HEK293 (cell line): ENCODE measurements at regions not wholly inside any gene's neighbourhood (a gene's known extent, or its start where the extent isn't known, plus 50 kb on each side); places are given as distances from the start of the nearest gene placed in this dataset.

ENCODE experiments used
- CTCF ChIA-PET: fragments of 350-600 bp; formaldehyde crosslinking; extraction: SDS; loops from one replicate; lab custom pipeline; 2021; ENCODE audit warnings: antibody characterized with exemption; lab: Yijun Ruan, JAX
- POLR2A ChIA-PET: fragments of 300-600 bp; formaldehyde crosslinking; extraction: SDS; loops from one replicate; lab custom pipeline; 2020; ENCODE audit warnings: antibody characterized with exemption, inconsistent platforms; lab: Yijun Ruan, JAX
- H3K27ac ChIP-seq: fragments of 200-500 bp; sonication (Bioruptor generic); 2 replicates; pipeline ENCODE4 v1.5.1; 2014; ENCODE audit warnings: low read depth, low read length, control low read depth, inconsistent platforms; ENCODE audit errors: extremely low read depth
- H3K36me3 ChIP-seq, 2 experiments: fragments of 200-500 bp in 1 of 2; sonication (Bioruptor generic) in 1 of 2; 1 replicate in 1 of 2; 2 replicates in 1 of 2; pipeline ENCODE4 v1.5.1; 2014 to 2017; ENCODE audit warnings: inconsistent platforms in 2 of 2, low read length in 2 of 2; ENCODE audit not compliant: control insufficient read depth in 2 of 2, insufficient read depth in 1 of 2
- H3K4me1 ChIP-seq: fragments of 200-500 bp; sonication (Bioruptor generic); 2 replicates; pipeline ENCODE4 v1.5.1; 2014; ENCODE audit warnings: mild to moderate bottlenecking, low read length, inconsistent platforms; ENCODE audit not compliant: control insufficient read depth, insufficient read depth
- H3K4me3 ChIP-seq: 2 replicates; pipeline ENCODE4 v1.5.1; 2011; ENCODE audit warnings: low read depth, mild to moderate bottlenecking, control low read depth, low read length, moderate library complexity
- H3K9me3 ChIP-seq: fragments of 200-500 bp; sonication (Bioruptor generic); 2 replicates; pipeline ENCODE4 v1.5.1; 2014; ENCODE audit warnings: low read depth, low read length, inconsistent platforms; ENCODE audit not compliant: control insufficient read depth, insufficient read depth
- CTCF ChIP-seq: fragments of 450-650 bp; formaldehyde crosslinking; IDR thresholded peaks from 2 replicates; pipeline ENCODE4 v1.5.1; 2016; ENCODE audit warnings: missing biosample characterization, missing genetic modification characterization
- FEZF1 ChIP-seq: fragments of 450-650 bp; formaldehyde crosslinking; IDR thresholded peaks from 2 replicates; pipeline ENCODE4 v1.5.1; 2016; ENCODE audit warnings: missing biosample characterization, missing genetic modification characterization
- KLF16 ChIP-seq: fragments of 450-650 bp; formaldehyde crosslinking; IDR thresholded peaks from 2 replicates; pipeline ENCODE4 v1.5.1; 2017; ENCODE audit warnings: missing biosample characterization, missing genetic modification characterization
- KLF8 ChIP-seq: fragments of 450-650 bp; formaldehyde crosslinking; IDR thresholded peaks from 2 replicates; pipeline ENCODE4 v1.5.1; 2016; ENCODE audit warnings: missing biosample characterization, missing genetic modification characterization
- KLF9 ChIP-seq: fragments of 450-650 bp; formaldehyde crosslinking; IDR thresholded peaks from 2 replicates; pipeline ENCODE4 v1.5.1; 2016; ENCODE audit warnings: missing biosample characterization, missing genetic modification characterization, low read depth
- MZF1 ChIP-seq: fragments of 450-650 bp; formaldehyde crosslinking; IDR thresholded peaks from 2 replicates; pipeline ENCODE4 v1.5.1; 2017; ENCODE audit warnings: missing biosample characterization, missing genetic modification characterization, borderline replicate concordance
- PRDM2 ChIP-seq: fragments of 450-650 bp; formaldehyde crosslinking; IDR thresholded peaks from 2 replicates; pipeline ENCODE4 v1.5.1; 2016; ENCODE audit warnings: missing biosample characterization, missing genetic modification characterization, borderline replicate concordance
- SP7 ChIP-seq: fragments of 450-650 bp; formaldehyde crosslinking; IDR thresholded peaks from 2 replicates; pipeline ENCODE4 v1.5.1; 2016; ENCODE audit warnings: missing biosample characterization, missing genetic modification characterization
- ZNF2 ChIP-seq: fragments of 450-650 bp; formaldehyde crosslinking; IDR thresholded peaks from 2 replicates; pipeline ENCODE4 v1.5.1; 2016; ENCODE audit warnings: missing biosample characterization, missing genetic modification characterization
- ZNF23 ChIP-seq: fragments of 450-650 bp; formaldehyde crosslinking; IDR thresholded peaks from 2 replicates; pipeline ENCODE4 v1.5.1; 2016; ENCODE audit warnings: missing biosample characterization, missing genetic modification characterization, borderline replicate concordance
- ZNF274 ChIP-seq, 2 experiments: fragments of 200-500 bp in 1 of 2; fragments of 450-650 bp in 1 of 2; sonication (Bioruptor generic) in 1 of 2; formaldehyde crosslinking in 1 of 2; IDR thresholded peaks; 2 replicates each; pipeline versions ENCODE4 v1.5.1 to v1.6.1; 2014 to 2016; ENCODE audit warnings: borderline replicate concordance in 1 of 2, inconsistent platforms in 1 of 2, low read length in 1 of 2, missing biosample characterization in 1 of 2, missing genetic modification characterization in 1 of 2
- ZNF416 ChIP-seq: fragments of 450-650 bp; formaldehyde crosslinking; IDR thresholded peaks from 2 replicates; pipeline ENCODE4 v1.5.1; 2016; ENCODE audit warnings: missing biosample characterization, missing genetic modification characterization
- ZNF513 ChIP-seq: fragments of 450-650 bp; IDR thresholded peaks from 2 replicates; pipeline ENCODE4 v1.5.1; 2018; ENCODE audit warnings: missing biosample characterization, missing genetic modification characterization
- ZNF530 ChIP-seq: fragments of 450-650 bp; formaldehyde crosslinking; IDR thresholded peaks from 2 replicates; pipeline ENCODE4 v1.5.1; 2016; ENCODE audit warnings: low read depth, missing biosample characterization, missing genetic modification characterization
- ZNF548 ChIP-seq: fragments of 450-650 bp; formaldehyde crosslinking; IDR thresholded peaks from 2 replicates; pipeline ENCODE4 v1.5.1; 2016; ENCODE audit warnings: missing biosample characterization, missing genetic modification characterization
- ZNF555 ChIP-seq: fragments of 450-650 bp; formaldehyde crosslinking; conservative IDR thresholded peaks from 2 replicates; pipeline ENCODE4 v1.5.1; 2017; ENCODE audit warnings: missing biosample characterization, mild to moderate bottlenecking, missing genetic modification characterization, inconsistent platforms
- ZNF624 ChIP-seq: fragments of 450-650 bp; formaldehyde crosslinking; IDR thresholded peaks from 2 replicates; pipeline ENCODE4 v1.5.1; 2017; ENCODE audit warnings: missing biosample characterization, missing genetic modification characterization
- ZNF704 ChIP-seq: fragments of 450-650 bp; formaldehyde crosslinking; IDR thresholded peaks from 2 replicates; pipeline ENCODE4 v1.5.1; 2016; ENCODE audit warnings: missing biosample characterization, missing genetic modification characterization
- ZSCAN18 ChIP-seq: fragments of 450-650 bp; formaldehyde crosslinking; IDR thresholded peaks from 2 replicates; pipeline ENCODE4 v1.5.1; 2016; ENCODE audit warnings: missing biosample characterization, missing genetic modification characterization
- ZSCAN4 ChIP-seq: fragments of 450-650 bp; formaldehyde crosslinking; IDR thresholded peaks from 2 replicates; pipeline ENCODE4 v1.5.1; 2017; ENCODE audit warnings: missing biosample characterization, missing genetic modification characterization

GRCh38 chr6:118744261-118744941 is 93.0 kb upstream of the CEP85L start (continued):
- TF ChIP-seq ZNF513 (no peak), ZNF23 (tag by site-specific recombination) (no peak), CTCF (tag by site-specific recombination) (no peak), KLF9 (tag by site-specific recombination) (no peak), MZF1 (tag by site-specific recombination) (no peak)

GRCh38 chr6:118743746-118744145 is 92.4 kb upstream of the CEP85L start:
- ChIA-PET POLR2A (no interaction called here), CTCF (interaction anchor here (0.6 kb wide), 2 partner anchors 14 to 421 kb away, joined by 3 read pairs; no protein-coding TSS in a partner anchor)
- H3K27ac ChIP-seq: no peak overlapping the region
- no peak overlapping the region for H3K4me3 ChIP-seq
- peaks cover 10% of the 10 kb centered on the region; the same call in 1 of the 2 replicates for H3K4me1 ChIP-seq
- H3K36me3 ChIP-seq: no peaks in the 10 kb centered on the region
- H3K9me3 ChIP-seq: no peaks in the 10 kb centered on the region
- no peak for TF ChIP-seq ZNF624
- TF ChIP-seq ZSCAN4 (tag by site-specific recombination): no peak
- TF ChIP-seq KLF8 (tag by site-specific recombination): no peak
- no peak for TF ChIP-seq PRDM2 (tag by site-specific recombination)
- TF ChIP-seq SP7 (tag by site-specific recombination): no peak
- TF ChIP-seq ZNF555 (tag by site-specific recombination): no peak
- no peak for TF ChIP-seq ZSCAN18
- no peak for TF ChIP-seq ZNF548 (tag by site-specific recombination)
- TF ChIP-seq KLF16 (tag by site-specific recombination): no peak
- TF ChIP-seq ZNF416 (tag by site-specific recombination): no peak
- TF ChIP-seq ZNF513: no peak
- no peak for TF ChIP-seq KLF9 (tag by site-specific recombination)
- TF ChIP-seq ZNF274 (IDR thresholded peaks at IDR 0.05; ENCODE audit: low read length): no peak
- no peak for TF ChIP-seq ZNF274 (tag by site-specific recombination; IDR thresholded peaks at IDR 0.05; ENCODE audit: borderline replicate concordance)
- no peak for TF ChIP-seq FEZF1 (tag by site-specific recombination)
- TF ChIP-seq ZNF530 (tag by site-specific recombination): no peak
- TF ChIP-seq ZNF2: no peak
- TF ChIP-seq ZNF704 (tag by site-specific recombination): no peak
